Stimulated activated CD8-positive, alpha-beta memory T cell treated with anti-CD3 and anti-CD28 coated beads, Interleukin-12 subunit alpha, Interleukin-12 subunit beta, amount 100 ng/mL, for 4 hours (primary cell): ENCODE measurements at regions not wholly inside any gene's neighbourhood (a gene's known extent, or its start where the extent isn't known, plus 50 kb on each side); places are given as distances from the start of the nearest gene placed in this dataset.
"Not testable (repeated sequence)": the region's sequence is repeated elsewhere in the genome, so short reads cannot be mapped to it uniquely, and the experiment has no call there.

Experiments used
- DNase-seq: peaks from one replicate; pipeline ENCODE4 v3.0.0-alpha.2; 2020; ENCODE audit warnings: low read depth

DNA sequence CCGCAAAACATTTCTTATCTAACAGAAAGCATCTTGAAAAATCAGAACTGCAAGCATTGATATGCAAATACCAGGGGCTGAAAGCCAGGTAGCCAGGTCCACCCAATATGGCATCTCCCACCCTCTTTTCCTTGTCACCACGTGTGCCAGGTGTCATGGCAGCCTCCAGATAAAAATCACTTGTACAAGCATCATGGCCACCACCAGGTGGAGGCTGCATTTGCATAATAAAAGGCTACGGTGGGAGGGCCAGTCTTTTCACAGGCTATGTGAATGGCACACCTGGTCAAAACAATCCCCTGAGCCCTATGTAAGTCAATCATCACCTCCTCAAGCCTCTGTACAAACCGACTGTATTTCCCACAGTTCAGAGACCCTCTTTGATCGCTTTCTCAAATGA, 1233.1 kb upstream of the ALCAM start:
- no peak for DNase-seq

DNA sequence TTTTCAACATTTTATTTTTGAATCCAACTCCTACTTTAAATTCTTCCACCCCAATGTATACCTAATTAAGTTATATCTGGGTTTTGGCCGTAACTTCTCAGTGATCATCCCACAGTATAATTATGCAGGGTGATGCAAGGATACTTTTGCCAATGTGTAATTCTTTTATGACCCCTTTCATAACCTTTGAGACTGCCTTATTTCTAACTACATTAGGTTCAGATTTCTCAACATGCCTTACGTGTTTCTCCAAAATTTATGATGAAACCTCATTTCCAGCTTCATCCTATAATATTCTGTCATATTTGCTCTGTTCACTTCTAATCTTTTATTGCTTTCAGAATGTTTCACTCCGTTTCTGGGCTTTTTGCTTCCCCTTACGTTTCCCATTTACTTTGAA, 1229.6 kb upstream of the ALCAM start:
- no peak for DNase-seq

DNA sequence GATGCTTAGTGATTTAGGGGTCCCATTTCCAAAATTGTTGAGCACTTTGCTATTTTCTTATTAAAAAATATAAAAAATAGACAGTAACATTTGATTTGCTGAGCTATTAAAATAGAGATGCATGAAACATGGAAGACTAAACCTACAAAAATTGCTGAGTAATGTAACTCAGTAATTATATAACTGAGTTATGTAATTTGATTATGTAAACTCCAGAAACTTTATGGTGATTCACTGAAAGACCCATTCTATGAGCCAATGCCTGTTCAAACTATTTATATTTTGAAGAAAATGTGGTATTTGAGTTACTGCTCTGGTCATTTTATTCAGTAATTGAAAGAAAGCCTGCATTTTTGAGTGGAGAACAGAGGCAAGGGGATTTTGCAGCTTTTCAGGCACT, 1221.5 kb upstream of the ALCAM start:
- no peak for DNase-seq

DNA sequence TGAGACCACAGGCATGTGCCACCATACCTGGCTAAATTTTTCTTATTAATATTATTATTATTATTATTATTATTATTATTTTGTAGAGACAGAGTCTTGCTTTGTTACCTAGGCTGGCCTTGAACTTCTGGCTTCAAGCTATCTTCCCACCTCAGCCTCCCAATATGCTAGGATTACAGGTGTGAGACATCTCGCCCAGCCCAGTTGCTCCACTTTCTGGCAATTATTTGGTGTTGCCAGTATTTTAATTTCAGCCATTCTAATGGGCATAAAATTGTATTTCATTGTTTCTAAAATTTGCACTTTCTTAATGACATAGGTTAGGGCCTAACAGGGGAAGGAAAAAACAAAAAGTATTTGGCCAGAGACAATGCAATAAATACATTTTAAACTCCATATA, 1217.6 kb upstream of the ALCAM start:
- no peak for DNase-seq

DNA sequence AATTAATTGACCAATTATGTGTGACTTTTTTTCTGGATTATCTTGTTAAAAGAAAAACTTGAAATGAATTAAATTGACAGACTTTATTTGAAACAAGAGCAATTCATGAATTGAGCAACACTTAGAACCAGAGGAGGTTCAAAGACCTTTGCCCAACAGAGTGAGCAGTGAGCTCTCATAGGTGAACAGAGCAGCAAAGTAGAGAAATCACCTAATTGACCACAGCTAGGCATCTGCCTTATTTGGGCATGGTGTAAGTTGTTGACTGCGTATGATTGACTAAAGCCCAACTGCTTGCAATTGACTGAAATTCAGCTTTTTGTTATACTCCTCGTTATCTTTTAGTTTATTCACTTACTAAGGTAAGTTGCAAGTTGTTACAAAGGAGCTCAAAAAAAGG, 1216.0 kb upstream of the ALCAM start:
- DNase-seq, result no peak

DNA sequence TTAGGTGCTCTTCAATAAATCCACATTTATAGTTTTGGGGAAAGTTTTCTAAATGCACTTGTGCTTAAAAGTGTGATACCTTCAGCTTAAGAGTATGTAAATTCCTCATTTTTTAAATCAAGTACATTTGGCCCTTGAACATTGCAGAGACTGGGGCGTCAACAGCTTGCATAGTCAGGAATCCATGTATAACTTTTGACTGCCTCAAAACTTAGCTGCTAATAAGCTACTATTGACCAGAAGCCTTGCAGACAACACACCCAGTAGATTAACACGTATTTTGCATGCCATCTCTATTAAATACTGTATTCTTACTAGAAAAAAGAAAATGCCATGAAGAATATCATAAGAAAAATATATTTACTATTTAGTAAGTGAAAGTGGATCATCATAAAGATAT, 1211.8 kb upstream of the ALCAM start:
- no peak for DNase-seq

DNA sequence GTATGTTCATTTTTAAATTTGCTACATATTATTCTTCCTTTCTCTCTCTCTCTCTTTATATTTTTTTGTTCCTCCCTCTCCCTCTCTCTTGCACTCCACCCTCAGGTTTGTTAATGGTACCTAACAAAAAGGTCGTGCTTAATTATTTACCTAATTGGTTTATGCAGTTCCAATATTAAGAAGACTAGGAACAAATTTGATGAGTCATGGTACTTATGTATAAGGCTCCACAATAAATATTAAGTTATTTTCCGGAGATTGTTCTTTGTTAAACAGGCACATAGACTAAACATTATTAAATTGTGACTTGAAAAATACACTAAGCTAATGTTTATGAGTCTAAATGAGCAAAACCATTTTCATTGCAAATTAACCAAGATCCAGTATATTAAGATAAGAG, 1200.8 kb upstream of the ALCAM start:
- no peak for DNase-seq

DNA sequence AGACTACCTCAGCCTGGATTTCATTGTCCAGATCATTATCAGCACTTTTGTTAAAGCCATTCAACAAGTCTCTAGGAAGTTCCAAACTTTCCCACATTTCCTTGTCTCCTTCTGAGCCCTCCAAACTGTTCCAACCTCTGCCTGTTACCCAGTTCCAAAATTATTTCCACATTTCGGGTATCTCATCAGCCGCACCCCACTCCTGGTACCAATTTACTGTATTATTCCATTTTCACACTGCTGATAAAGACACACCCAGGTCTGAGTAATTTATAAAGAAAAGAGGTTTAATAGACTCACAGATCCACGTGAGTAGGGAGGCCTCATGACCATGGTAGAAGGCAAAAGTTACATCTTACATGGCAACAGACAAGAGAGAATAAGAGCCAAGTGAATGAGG, 1198.3 kb upstream of the ALCAM start:
- DNase-seq, result no peak

DNA sequence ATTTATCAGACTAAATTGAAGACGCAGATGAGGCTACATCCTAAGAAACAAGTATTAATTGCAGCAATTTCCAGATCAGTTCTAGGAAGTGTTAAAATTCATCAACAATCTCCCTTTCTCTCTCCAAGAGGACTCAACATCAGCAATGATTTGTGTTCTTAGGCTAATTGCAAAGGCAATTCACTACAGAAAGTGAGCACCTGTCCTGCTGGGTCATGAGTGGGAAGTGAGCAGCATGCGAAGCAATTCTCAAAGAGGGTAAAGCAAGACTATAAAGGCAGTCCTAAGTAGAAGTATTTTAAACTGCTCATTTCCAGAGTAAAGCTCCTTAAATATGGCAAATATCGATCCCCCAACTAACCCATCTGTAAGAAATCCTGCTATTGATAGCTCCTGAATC, 1191.0 kb upstream of the ALCAM start:
- DNase-seq, result no peak

DNA sequence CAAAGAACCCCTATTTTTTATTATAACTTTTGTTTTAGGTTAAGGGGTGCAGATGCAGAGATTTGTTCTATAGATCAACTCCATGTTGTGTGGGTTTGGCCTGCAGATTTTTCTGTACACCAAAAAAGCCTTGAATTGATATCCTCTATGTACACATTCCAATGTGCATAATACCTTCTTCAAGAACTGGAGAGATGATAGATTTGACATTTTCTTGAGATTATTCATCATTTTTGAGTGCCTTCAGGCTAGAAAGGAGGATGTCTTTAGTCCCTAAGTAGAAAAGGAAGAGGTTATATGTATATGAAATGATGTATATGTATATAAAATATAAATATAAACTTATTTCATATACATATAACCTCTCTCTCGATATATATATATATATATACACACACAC, 1190.0 kb upstream of the ALCAM start:
- no peak for DNase-seq

DNA sequence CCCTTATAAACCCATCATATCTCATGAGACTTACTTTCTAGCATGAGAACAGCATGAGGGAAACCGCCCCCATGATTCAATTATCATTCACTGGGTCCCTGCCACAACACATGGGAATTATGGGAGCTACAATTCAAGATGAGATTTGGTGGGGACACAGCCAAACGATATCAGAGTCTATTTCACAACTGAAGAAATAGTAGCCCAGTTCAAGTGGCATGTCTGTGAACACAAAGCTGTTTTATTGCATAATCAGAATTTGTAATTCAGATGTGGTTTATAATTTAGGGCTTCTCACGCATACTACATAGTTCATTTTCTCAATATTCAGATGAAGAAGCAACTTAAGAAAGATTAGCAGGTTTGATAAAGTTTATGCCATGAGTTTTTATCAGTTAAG, 1188.0 kb upstream of the ALCAM start:
- DNase-seq, result no peak

DNA sequence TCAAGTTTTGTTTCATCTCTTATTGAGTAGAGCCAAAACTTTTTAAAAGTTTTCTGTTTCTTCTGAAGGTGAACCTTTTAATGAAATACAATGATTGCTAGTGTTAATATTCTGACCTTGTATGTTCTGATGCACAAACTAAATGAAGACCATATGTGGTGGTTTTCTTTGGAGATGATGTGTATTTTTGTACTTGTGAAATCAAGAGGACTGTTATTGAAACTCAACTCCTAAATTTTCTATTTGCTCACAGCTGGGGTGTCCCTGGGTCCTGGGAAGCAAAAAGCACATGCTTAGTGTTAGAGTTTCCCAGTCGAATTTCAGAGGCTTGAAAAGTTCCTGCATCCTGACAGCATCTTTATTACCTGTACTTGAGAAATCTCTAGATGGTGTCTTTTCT, 1185.8 kb upstream of the ALCAM start:
- no peak for DNase-seq

DNA sequence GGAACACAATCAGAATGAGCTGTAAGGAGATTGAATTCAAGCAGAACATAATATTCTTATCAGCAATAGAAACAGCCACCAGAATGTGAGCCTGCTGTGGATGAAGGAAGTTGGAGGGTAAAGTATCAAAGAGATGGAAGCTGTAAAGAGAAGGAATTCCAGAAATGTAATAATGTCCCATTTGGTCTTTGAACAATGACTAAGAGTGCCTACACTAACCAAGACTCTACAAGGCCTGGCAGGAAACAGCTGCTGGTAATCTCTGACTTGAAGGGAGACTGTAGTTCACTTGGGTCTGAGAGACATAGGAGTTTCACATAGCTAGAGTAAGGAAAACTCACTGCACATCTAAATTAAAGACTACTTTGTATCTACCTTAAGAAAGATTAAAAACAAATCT, 1176.0 kb upstream of the ALCAM start:
- no peak for DNase-seq

DNA sequence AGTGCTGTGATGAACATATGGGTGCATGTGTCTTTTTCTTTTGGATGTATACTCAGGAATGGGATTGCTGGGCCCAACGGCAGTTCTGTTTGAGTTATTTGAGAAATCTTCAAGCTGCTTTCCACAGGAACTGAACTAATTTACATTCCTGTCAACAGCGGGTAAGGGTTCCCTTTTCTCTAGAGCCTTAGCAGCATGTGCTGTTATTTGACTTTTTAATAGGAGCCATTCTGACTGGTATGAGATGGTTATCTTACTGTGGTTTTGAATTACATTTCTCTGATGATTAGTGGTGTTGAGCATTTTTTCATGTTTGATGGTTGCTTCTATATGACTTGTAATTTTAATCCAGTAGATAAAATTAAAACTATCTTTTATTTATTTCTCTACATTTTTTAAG, 1168.6 kb upstream of the ALCAM start:
- no peak for DNase-seq

DNA sequence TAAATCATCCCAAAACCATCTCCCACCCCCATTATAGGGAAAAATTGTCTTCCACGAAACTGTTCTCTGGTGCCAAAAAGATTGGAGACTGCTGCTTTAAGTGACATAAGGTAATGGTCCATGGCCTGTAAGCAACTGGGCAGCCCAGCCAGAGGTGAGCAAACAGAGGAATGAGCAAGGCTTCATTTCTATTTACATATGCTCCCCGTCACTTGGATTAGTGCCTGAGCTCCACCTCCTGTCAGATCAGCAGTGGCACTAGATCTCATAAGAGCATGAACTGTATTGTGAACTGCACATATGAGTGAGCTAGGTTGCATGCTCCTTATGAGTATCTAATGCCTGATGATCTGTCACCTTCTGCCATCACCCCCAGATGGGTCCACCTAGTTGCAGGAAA, 1159.8 kb upstream of the ALCAM start:
- no peak for DNase-seq

DNA sequence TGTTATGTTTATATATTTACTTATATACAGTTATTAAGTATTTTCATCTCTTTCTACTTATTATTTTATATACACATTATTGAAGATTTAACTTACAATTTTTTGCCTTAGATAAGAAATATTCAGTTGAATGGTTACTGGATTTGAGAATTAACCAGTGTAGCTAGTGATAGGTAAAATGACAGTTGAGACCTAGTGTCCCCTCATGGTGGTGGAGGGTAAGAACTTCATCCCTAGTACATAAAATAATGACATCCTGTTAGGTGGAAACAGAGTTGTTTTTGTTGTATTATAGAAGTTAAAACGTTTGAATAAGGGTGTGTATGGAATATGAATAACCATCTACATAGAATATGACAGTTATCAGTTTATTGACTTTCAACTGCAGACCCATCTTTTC, 1152.4 kb upstream of the ALCAM start:
- DNase-seq, result no peak

DNA sequence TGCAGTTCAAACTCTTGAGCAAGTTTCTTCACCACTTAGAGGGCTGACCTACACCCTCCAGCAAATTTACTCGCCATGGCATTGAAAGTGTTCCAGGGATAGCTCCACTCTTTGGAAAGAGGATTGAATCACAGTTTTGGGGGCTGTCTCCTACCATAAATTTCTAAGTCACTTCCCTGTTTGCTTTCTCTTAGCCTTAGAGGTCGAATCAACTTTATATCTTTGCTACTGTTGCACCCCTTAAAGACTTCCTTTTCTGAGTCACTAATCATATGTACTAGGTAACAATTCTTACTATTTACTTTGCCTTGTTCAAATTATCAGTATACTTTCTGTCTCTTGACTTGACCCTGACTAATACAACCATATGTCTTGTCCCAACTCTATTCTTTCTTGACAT, 1151.8 kb upstream of the ALCAM start:
- DNase-seq, result no peak

DNA sequence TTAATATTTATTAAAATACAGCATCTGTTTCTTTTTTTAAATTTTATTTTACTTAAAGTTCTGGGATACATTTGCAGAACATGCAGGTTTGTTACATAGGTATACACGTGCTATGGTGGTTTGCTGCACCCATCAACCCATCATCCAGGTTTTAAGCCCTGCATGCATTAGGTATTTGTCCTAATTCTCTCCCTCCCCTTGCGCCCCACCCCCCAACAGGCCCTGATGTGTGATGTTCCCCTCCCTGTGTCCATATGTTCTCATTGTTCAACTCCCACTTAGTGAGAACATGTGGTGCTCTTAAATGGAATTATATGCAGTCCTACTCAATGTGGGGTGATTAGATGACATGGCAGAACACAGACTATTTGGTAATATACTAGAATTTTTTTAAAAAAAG, 1147.7 kb upstream of the ALCAM start:
- not testable (repeated sequence) for DNase-seq

DNA sequence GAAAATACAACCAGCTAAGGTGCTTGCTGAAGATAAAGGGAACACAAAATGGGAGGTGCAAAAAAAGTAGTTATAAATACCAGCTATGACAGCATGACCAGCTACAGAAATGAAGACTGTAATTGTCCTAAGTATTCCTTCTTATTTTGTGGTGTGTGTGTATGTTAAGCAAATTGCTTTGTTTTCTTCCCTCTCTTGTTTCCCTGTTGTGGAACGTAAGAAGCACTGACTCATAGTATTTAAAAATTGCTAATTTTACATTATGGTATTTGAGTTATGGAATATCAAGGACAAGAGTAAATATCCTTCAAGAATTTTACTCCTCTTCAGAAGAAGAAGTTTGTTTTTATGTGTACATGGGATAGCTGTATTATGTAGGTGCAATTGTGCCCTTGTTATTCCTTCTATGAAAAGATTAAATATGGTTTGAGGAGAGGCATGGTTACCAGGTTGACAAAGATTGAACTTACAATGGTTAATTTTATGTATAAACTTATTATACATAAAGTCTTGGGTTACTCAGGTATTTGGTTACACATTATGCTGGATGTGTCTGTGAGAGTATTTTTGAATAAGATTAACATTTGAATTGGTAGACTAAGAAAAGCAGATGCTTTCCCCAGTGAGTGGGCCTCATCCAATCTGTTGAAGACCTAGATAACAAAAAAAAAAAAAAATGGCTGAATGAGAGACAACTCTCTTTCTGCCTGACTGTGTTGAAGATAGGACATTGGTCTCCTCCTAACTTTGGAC, 1132.1 kb upstream of the ALCAM start:
- no peak for DNase-seq

DNA sequence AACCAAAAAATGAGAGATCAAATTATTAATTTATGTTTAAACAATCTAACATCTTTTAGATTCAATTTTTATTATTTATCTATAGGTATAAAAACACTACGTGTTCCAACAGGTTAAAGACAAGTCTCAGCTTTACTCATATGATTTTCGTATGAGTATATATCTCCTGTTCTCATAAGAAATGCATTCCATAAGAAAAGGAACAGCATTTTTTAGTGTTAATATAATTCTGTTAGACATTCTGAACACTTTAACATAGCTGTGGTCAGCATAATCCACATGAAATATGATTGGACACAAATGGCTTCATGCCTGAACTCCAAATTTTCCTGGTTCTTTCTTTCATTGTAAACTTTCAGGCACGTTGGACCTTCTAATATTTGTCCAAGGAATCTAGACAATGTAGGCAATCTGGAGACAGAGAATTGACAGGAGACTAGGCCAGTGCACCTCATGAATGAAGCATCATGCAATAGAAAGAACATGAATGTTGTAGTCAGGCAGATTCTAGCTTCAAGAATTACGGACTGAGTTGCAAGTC, 1122.0 kb upstream of the ALCAM start:
- no peak for DNase-seq

DNA sequence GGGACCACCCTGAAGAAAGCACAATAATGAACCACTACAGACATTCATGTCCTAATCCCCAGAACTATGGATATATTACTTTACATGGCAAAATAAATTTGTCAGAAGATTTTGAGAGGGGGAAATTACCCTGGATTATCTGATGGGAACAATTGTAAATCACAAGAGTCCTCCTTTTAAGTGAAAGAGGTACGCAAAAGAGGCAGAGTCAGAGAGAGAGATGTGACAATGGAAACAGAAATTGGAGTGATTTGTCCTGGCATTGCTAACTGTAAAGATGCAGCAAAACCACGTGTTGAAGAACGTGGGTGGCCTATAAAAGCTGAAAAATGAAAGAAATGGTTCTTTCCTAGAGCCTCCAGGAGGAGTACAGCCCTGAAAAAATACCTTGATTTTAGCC, 1121.4 kb upstream of the ALCAM start:
- no peak for DNase-seq

DNA sequence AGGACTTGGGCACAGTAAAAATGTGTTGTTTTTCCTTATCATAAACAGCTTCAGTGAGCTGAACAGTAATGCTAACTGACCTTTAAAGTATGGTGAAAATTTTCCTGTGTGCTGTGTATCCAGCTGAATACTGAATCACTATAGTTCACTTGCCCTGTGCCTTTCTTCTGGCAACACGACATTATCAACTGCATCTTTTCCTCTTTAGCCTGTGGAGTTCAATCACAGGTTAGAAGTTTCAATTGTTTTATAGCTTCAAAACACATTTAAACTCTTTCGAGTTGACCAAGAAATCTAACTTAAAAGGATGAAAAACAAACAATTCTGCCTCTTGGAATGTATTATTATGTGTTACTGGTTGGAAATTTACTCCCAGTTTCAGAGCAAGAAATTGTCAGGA, 1120.7 kb upstream of the ALCAM start:
- no peak for DNase-seq

DNA sequence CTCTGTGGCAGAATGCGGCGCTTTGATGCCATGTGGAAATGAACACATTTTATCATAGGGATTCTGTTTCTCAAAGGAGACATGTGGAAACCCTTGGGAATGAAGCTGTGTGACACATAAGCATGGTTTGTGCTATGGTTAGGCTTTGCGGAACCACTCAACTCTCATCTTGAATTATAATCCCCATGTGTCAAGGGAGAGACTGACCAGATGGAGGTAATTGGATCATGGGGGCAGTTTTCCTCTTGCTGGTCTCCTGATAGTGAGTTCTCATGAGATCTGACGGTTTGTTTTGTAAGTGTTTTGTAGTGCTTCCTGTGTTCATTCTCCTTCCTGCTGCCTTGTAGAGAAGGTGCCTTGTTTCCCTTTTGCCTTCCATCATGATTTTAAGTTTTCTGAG, 1109.2 kb upstream of the ALCAM start:
- no peak for DNase-seq

DNA sequence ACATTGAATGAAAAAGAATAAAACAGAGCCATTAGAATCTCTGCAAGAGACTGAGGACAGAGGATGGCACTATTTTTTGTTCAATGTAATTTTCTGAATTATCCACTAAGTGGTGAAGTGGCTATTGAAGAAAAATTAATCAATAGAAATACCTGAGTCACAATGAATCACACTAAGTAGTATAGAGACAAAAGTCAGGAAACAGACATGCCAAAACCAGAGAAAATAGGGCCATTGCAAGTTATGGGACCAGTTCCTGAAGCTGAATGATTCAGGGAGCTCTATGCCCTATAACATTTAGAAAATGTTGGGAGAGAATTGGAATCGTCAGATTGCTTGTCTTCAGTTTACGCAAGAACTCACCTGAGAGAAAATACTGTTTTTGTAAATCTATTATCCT, 1103.2 kb upstream of the ALCAM start:
- DNase-seq, result no peak
